Naive thymus-derived CD4-positive, alpha-beta T cell (primary cell): ENCODE measurements at regions not wholly inside any gene's neighbourhood (a gene's known extent, or its start where the extent isn't known, plus 50 kb on each side); places are given as distances from the start of the nearest gene placed in this dataset.
A peak's percentile ranks its signal among the peaks of the same experiment; 100 is the strongest.
"Not testable (repeated sequence)": the region's sequence is repeated elsewhere in the genome, so short reads cannot be mapped to it uniquely, and the experiment has no call there.

ENCODE experiments used
- ATAC-seq: fragments of 150-1000 bp; cut with Tn5 transposase; 2 replicates; pipeline ENCODE4 v1.10.0; 2021; ENCODE audit warnings: mild to moderate bottlenecking, moderate library complexity
- CTCF ChIA-PET: fragments of 350-600 bp; sonication (Branson Sonifier 250); formaldehyde crosslinking; loops from one replicate; lab custom pipeline; 2021; ENCODE audit warnings: antibody characterized with exemption; lab: Charles Lee
- POLR2A ChIA-PET: fragments of 350-600 bp; sonication (Branson Sonifier 250); formaldehyde crosslinking; loops from one replicate; lab custom pipeline; 2021; ENCODE audit warnings: antibody characterized with exemption, inconsistent platforms; lab: Charles Lee
- DNase-seq, 9 donors: peaks; one replicate each; pipeline versions ENCODE4 v3.0.0 to v3.0.0-alpha.2; 2020 to 2022; ENCODE audit warnings: mixed read lengths in 1 of 9
- H3K27ac ChIP-seq: one replicate; pipeline ENCODE4 v1.7.0; 2013; ENCODE audit warnings: mild to moderate bottlenecking, low read depth, low read length, moderate library complexity
- H3K27me3 ChIP-seq, 2 donors: one replicate each; pipeline ENCODE4 v1.7.0; 2013; ENCODE audit warnings: low read length in 2 of 2, mild to moderate bottlenecking in 2 of 2, moderate library complexity in 2 of 2; ENCODE audit not compliant: control insufficient read depth in 2 of 2, insufficient read depth in 2 of 2
- H3K36me3 ChIP-seq, 3 experiments: 1 replicate in 2 of 3; 2 replicates in 1 of 3; pipeline ENCODE4 v1.7.0; 2013; ENCODE audit warnings: low read length in 3 of 3, mild to moderate bottlenecking in 3 of 3, moderate library complexity in 1 of 3; ENCODE audit not compliant: insufficient read depth in 3 of 3, control insufficient read depth in 2 of 3
- H3K4me1 ChIP-seq, 2 donors: one replicate each; pipeline ENCODE4 v1.7.0; 2013; ENCODE audit warnings: low read length in 2 of 2, mild to moderate bottlenecking in 2 of 2, moderate library complexity in 1 of 2; ENCODE audit not compliant: control insufficient read depth in 2 of 2, insufficient read depth in 2 of 2
- H3K4me3 ChIP-seq: 2 replicates; pipeline ENCODE4 v1.7.0; 2013; ENCODE audit warnings: mild to moderate bottlenecking, low read length
- H3K9me3 ChIP-seq, 3 experiments: 1 replicate in 2 of 3; 2 replicates in 1 of 3; pipeline ENCODE4 v1.7.0; 2013; ENCODE audit warnings: low read length in 3 of 3; ENCODE audit not compliant: control insufficient read depth in 2 of 3
- H3K27ac Mint-ChIP-seq, 9 donors: one replicate each; pipeline ENCODE4 v1.8.0; 2020 to 2022; ENCODE audit warnings: mixed read lengths in 9 of 9, mild to moderate bottlenecking in 8 of 9, moderate library complexity in 5 of 9, inconsistent platforms in 2 of 9
- H3K27me3 Mint-ChIP-seq, 5 donors: one replicate each; pipeline ENCODE4 v1.8.0; 2021 to 2022; ENCODE audit warnings: mixed read lengths in 5 of 5, mild to moderate bottlenecking in 1 of 5
- H3K36me3 Mint-ChIP-seq, 5 donors: one replicate each; pipeline ENCODE4 v1.8.0; 2020 to 2022; ENCODE audit warnings: mixed read lengths in 5 of 5, mild to moderate bottlenecking in 3 of 5, inconsistent platforms in 1 of 5
- H3K4me1 Mint-ChIP-seq, 7 donors: one replicate each; pipeline ENCODE4 v1.8.0; 2020 to 2022; ENCODE audit warnings: mixed read lengths in 7 of 7, mild to moderate bottlenecking in 3 of 7, inconsistent platforms in 1 of 7
- H3K4me3 Mint-ChIP-seq, 10 donors: one replicate each; pipeline ENCODE4 v1.8.0; 2020 to 2022; ENCODE audit warnings: mild to moderate bottlenecking in 10 of 10, mixed read lengths in 10 of 10, moderate library complexity in 6 of 10, inconsistent platforms in 2 of 10
- H3K9me3 Mint-ChIP-seq, 11 donors: one replicate each; pipeline ENCODE4 v1.8.0; 2020 to 2022; ENCODE audit warnings: mixed read lengths in 11 of 11, mild to moderate bottlenecking in 4 of 11, inconsistent platforms in 1 of 11, moderate library complexity in 1 of 11
- intact Hi-C, 2 donors: fragments of 100-400 bp; cut with micrococcal nuclease; formaldehyde crosslinking; loops; one replicate each; pipeline ENCODE4 v1.15.1; 2023

DNA sequence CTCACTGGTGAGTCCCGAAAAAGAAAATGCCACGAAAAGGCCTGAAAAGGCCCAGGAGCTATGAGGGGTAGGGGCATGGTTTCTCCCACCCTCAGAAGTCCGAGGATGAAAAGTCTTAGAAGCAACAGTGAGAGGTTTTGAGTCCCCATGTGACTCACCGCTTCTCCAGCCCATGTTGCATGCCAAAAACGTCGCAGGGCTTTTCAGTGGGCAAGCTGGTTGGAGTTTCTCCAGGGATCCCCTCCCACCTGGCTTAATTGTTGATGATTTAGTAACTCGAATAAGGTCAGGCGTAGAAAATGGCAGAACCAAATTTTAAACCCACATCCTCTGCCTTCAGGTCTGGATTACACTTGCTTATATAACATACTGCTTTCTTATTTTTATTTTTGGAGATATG is 96.3 kb upstream of the ARMC3 start:
- Histone ChIP-seq H3K36me3 (no peaks in the 10 kb centered on the region), H3K9me3 (no peaks in the 10 kb centered on the region), H3K27ac (no peak overlapping the region), H3K27me3 (no peaks in the 10 kb centered on the region), H3K4me3 (no peak overlapping the region), H3K4me1 (no peaks in the 10 kb centered on the region)
- peaks cover 0 to 2% (median 0%) of the 10 kb centered on the region in 7 donors for H3K4me1 Mint-ChIP-seq
- intact Hi-C loops = no loop called here
- no peaks in the 10 kb centered on the region for H3K36me3 Mint-ChIP-seq
- peaks cover 0 to 4% (median 0%) of the 10 kb centered on the region in 11 donors for H3K9me3 Mint-ChIP-seq
- H3K4me3 Mint-ChIP-seq = no peak overlapping the region
- DNase-seq (no peak), ATAC-seq (no peak)
- CTCF ChIA-PET = no interaction called here
- no peak overlapping the region for H3K27ac Mint-ChIP-seq
- no peaks in the 10 kb centered on the region for H3K27me3 Mint-ChIP-seq
- POLR2A ChIA-PET = no interaction called here

GRCh38 chr10:22828712-22829111 is 99.1 kb upstream of the ARMC3 start:
- H3K36me3 Mint-ChIP-seq, intact Hi-C loops, POLR2A ChIA-PET, H3K36me3 ChIP-seq, H3K4me1 ChIP-seq, H3K4me3 ChIP-seq, ATAC-seq, H3K4me1 Mint-ChIP-seq, H3K27ac Mint-ChIP-seq, DNase-seq, H3K27me3 Mint-ChIP-seq, H3K27me3 ChIP-seq, H3K9me3 ChIP-seq, H3K27ac ChIP-seq, H3K4me3 Mint-ChIP-seq, CTCF ChIA-PET, H3K9me3 Mint-ChIP-seq: not testable (repeated sequence)

DNA sequence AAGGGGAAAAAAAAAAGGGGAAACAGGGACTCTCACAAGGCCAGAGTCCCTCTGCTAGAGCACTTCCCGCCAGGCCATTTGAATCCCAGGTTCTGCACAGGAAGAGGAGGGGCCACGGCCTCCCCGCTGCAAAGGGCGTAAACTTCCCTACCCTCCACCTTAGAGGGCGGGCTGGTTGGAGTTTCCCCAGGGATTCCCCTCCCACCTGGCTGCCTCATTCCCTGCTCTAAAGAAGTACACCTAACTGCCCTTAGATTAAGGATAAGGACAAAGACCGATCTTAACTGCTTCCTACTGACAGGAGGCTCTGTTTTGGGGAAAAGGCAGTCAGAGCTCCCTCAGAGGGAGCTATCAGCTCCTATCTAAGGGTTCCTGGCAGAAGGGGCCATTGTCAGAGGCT is 102.0 kb upstream of the ARMC3 start:
- ATAC-seq (no peak), DNase-seq (no peak)
- no peaks in the 10 kb centered on the region for H3K36me3 ChIP-seq
- H3K4me3 ChIP-seq = no peak overlapping the region
- Mint-ChIP-seq H3K4me3 (no peak overlapping the region), H3K27ac (no peak overlapping the region), H3K27me3 (peaks cover 0 to 5% (median 0%) of the 10 kb centered on the region in 5 donors), H3K36me3 (peaks cover 0 to 3% (median 0%) of the 10 kb centered on the region in 5 donors), H3K9me3 (peaks cover 0 to 3% (median 0%) of the 10 kb centered on the region in 11 donors), H3K4me1 (no peaks in the 10 kb centered on the region)
- POLR2A ChIA-PET = no interaction called here
- H3K27ac ChIP-seq = no peak overlapping the region
- H3K9me3 ChIP-seq = no peaks in the 10 kb centered on the region
- CTCF ChIA-PET = no interaction called here
- no peaks in the 10 kb centered on the region for H3K4me1 ChIP-seq
- H3K27me3 ChIP-seq = no peaks in the 10 kb centered on the region
- intact Hi-C loops = no loop called here

- ChIA-PET CTCF (no interaction called here), POLR2A (no interaction called here)
- Mint-ChIP-seq H3K27ac (peak overlapping the region in 1 of 9 donors; percentile 65), H3K4me3 (no peak overlapping the region), H3K4me1 (no peaks in the 10 kb centered on the region), H3K36me3 (peaks cover 0 to 3% (median 0%) of the 10 kb centered on the region in 5 donors), H3K27me3 (peaks cover 0 to 9% (median 0%) of the 10 kb centered on the region in 5 donors), H3K9me3 (peaks cover 0 to 3% (median 0%) of the 10 kb centered on the region in 11 donors)
- no peaks in the 10 kb centered on the region for H3K27me3 ChIP-seq
- H3K9me3 ChIP-seq = no peaks in the 10 kb centered on the region
- H3K36me3 ChIP-seq = no peaks in the 10 kb centered on the region
- intact Hi-C loops = no loop called here
- H3K4me3 ChIP-seq = no peak overlapping the region
- no peak overlapping the region for H3K27ac ChIP-seq
- ATAC-seq = no peak
- DNase-seq = no peak
- H3K4me1 ChIP-seq = no peaks in the 10 kb centered on the region
These were observed 102.9 kb upstream of the ARMC3 start for GRCh38 chr10:22824984-22825383.

DNA sequence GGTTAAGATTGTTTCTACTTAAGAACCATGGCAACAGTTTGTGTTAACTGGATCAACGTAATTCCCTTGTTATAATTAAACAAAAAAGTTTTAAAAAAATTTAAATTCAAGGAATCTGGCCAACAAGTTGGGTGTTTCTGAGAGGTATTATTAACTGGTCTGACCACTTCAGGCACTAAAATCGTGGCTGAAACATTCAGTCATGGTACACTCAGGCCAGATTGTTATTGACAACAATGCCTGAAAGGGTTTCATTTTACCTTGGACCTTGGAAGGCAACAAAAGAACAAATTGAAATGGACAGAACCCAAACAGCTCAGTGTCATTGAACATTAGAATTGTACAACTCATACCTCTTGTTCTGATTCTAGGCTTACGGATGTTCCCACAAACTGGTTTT is 103.3 kb upstream of the ARMC3 start:
- peaks cover 0 to 3% (median 0%) of the 10 kb centered on the region in 11 donors for H3K9me3 Mint-ChIP-seq
- no peaks in the 10 kb centered on the region for H3K36me3 ChIP-seq
- ATAC-seq = no peak
- H3K27me3 ChIP-seq = no peaks in the 10 kb centered on the region
- H3K27ac ChIP-seq = no peak overlapping the region
- CTCF ChIA-PET = no interaction called here
- peaks cover 0 to 3% (median 0%) of the 10 kb centered on the region in 5 donors for H3K36me3 Mint-ChIP-seq
- H3K4me3 ChIP-seq = no peak overlapping the region
- no peak for DNase-seq
- H3K4me1 ChIP-seq = no peaks in the 10 kb centered on the region
- H3K27me3 Mint-ChIP-seq = peaks cover 0 to 9% (median 0%) of the 10 kb centered on the region in 5 donors
- no peak overlapping the region for H3K27ac Mint-ChIP-seq
- no peaks in the 10 kb centered on the region for H3K4me1 Mint-ChIP-seq
- intact Hi-C loops = no loop called here
- H3K4me3 Mint-ChIP-seq = no peak overlapping the region
- no peaks in the 10 kb centered on the region for H3K9me3 ChIP-seq
- POLR2A ChIA-PET = no interaction called here

DNA sequence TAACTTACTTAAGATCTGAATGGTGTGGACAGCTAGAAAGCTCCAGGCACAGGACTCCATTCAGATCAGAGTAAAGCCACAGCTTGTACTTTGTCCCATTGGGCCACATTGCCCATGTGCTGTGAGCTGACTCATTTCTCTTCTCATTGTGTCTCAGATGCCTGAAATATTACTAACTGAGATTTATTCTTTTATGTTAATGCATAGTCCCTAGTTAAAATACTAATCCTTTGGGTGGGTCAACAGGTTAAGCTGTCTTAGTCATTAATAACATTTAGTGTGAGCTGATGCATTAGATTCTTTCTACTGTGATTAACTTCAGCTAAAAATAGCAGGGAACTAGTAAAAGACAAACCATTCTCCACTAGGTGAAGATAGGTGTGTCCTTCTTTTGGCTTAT is 104.7 kb upstream of the ARMC3 start:
- Mint-ChIP-seq H3K36me3 (peaks cover 0 to 3% (median 0%) of the 10 kb centered on the region in 5 donors), H3K27ac (no peak overlapping the region), H3K4me1 (no peaks in the 10 kb centered on the region), H3K27me3 (peaks cover 0 to 9% (median 0%) of the 10 kb centered on the region in 5 donors), H3K9me3 (peaks cover 0 to 3% (median 0%) of the 10 kb centered on the region in 11 donors), H3K4me3 (no peak overlapping the region)
- no peaks in the 10 kb centered on the region for H3K27me3 ChIP-seq
- no peak for DNase-seq
- ChIA-PET CTCF (no interaction called here), POLR2A (no interaction called here)
- H3K27ac ChIP-seq = no peak overlapping the region
- no peaks in the 10 kb centered on the region for H3K36me3 ChIP-seq
- H3K4me3 ChIP-seq = no peak overlapping the region
- no peak for ATAC-seq
- intact Hi-C loops = no loop called here
- H3K9me3 ChIP-seq = no peaks in the 10 kb centered on the region
- no peaks in the 10 kb centered on the region for H3K4me1 ChIP-seq

DNA sequence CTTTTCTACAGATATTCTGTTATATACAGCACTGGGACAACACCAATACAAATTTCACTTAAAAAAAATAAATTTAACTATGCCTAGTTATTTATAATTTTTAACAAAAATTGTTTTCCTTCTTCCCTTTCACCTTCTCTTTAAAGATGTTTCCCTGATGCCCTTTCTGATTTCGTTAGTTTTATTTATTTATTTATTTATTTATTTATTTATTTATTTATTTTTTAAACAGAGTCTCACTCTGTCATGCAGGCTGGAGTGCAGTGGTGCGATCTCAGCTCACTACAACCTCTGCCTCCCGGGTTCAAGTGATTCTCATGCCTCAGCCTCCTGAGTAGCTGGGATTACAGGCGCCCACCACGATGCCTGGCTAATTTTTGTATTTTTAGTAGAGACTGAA is 105.9 kb upstream of the ARMC3 start:
- H3K27ac ChIP-seq, CTCF ChIA-PET, DNase-seq, H3K27me3 Mint-ChIP-seq, H3K27me3 ChIP-seq, intact Hi-C loops, ATAC-seq, H3K4me3 ChIP-seq, H3K4me3 Mint-ChIP-seq, H3K36me3 ChIP-seq, H3K9me3 Mint-ChIP-seq, H3K36me3 Mint-ChIP-seq, H3K9me3 ChIP-seq, H3K27ac Mint-ChIP-seq, H3K4me1 ChIP-seq, POLR2A ChIA-PET, H3K4me1 Mint-ChIP-seq: not testable (repeated sequence)
